PFSK-1 (cell line): ENCODE measurements at regions not wholly inside any gene's neighbourhood (a gene's known extent, or its start where the extent isn't known, plus 50 kb on each side); places are given as distances from the start of the nearest gene placed in this dataset.

Experiments used
- FOXP2 ChIP-seq: optimal IDR thresholded peaks from 2 replicates; pipeline ENCODE3; 2011; ENCODE audit warnings: borderline replicate concordance, control low read depth, inconsistent platforms; ENCODE audit not compliant: insufficient read depth; ENCODE audit errors: extremely low read length, extremely low read depth
- POLR2AphosphoS5 ChIP-seq: IDR thresholded peaks from 2 replicates; pipeline ENCODE4 v1.6.1; 2012; ENCODE audit warnings: low read depth, mild to moderate bottlenecking, control low read depth, low read length, moderate library complexity
- REST ChIP-seq, 2 experiments: IDR thresholded peaks; 2 replicates each; pipeline versions ENCODE4 v1.6.1 to v1.8.0; 2011 to 2012; ENCODE audit warnings: low read depth in 2 of 2, low read length in 2 of 2, control low read depth in 1 of 2, inconsistent platforms in 1 of 2, mild to moderate bottlenecking in 1 of 2, moderate library complexity in 1 of 2; ENCODE audit not compliant: insufficient read depth in 1 of 2
- SIN3A ChIP-seq: IDR thresholded peaks from 2 replicates; pipeline ENCODE4 v1.6.1; 2012; ENCODE audit warnings: mild to moderate bottlenecking, low read length, moderate library complexity, borderline replicate concordance; ENCODE audit not compliant: insufficient read depth
- TAF1 ChIP-seq: IDR thresholded peaks from 2 replicates; pipeline ENCODE4 v1.6.1; 2012; ENCODE audit warnings: low read length, control low read depth, borderline replicate concordance; ENCODE audit not compliant: insufficient read depth

- TF ChIP-seq POLR2AphosphoS5 = no peak
- no peak for TF ChIP-seq SIN3A
- no peak for TF ChIP-seq TAF1
- no peak for TF ChIP-seq REST (IDR thresholded peaks at IDR 0.05; ENCODE audit: insufficient read depth in 1 of 2, low read depth in 2 of 2, low read length in 2 of 2)
- no peak for TF ChIP-seq FOXP2
Measured at GRCh38 chr2:181308766-181309515, 148.2 kb upstream of the ITGA4 start.

GRCh38 chr2:181309586-181309985 is 147.6 kb upstream of the ITGA4 start:
- TF ChIP-seq TAF1 = no peak
- no peak for TF ChIP-seq POLR2AphosphoS5

GRCh38 chr2:181310967-181311366 is 146.2 kb upstream of the ITGA4 start:
- no peak for TF ChIP-seq TAF1
- no peak for TF ChIP-seq SIN3A
- no peak for TF ChIP-seq POLR2AphosphoS5
- no peak for TF ChIP-seq REST (IDR thresholded peaks at IDR 0.05; ENCODE audit: insufficient read depth in 1 of 2, low read depth in 2 of 2, low read length in 2 of 2)
- TF ChIP-seq FOXP2 = no peak

- TF ChIP-seq SIN3A (no peak), REST (IDR thresholded peaks at IDR 0.05; ENCODE audit: insufficient read depth in 1 of 2, low read depth in 2 of 2, low read length in 2 of 2) (no peak), POLR2AphosphoS5 (no peak), FOXP2 (no peak), TAF1 (no peak)
Measured at GRCh38 chr2:181311837-181312236, 145.3 kb upstream of the ITGA4 start.

- TF ChIP-seq TAF1 (no peak), POLR2AphosphoS5 (no peak), REST (IDR thresholded peaks at IDR 0.05; ENCODE audit: insufficient read depth in 1 of 2, low read depth in 2 of 2, low read length in 2 of 2) (no peak), FOXP2 (no peak)
Measured at GRCh38 chr2:181312515-181312927, 144.7 kb upstream of the ITGA4 start.
